Activated naive CD4-positive, alpha-beta T cell treated with anti-CD3 and anti-CD28 coated beads, Interleukin-2, amount 50 U/mL, for 72 hours (primary cell): ENCODE measurements at regions not wholly inside any gene's neighbourhood (a gene's known extent, or its start where the extent isn't known, plus 50 kb on each side); places are given as distances from the start of the nearest gene placed in this dataset.

ENCODE experiments used
- ATAC-seq, 2 donors: fragments of 150-1000 bp; cut with Tn5 transposase; 2 replicates each; pipeline ENCODE4 v1.10.0; 2021; ENCODE audit warnings: mild to moderate bottlenecking in 2 of 2, moderate library complexity in 2 of 2
- DNase-seq, 2 donors: peaks; one replicate each; pipeline ENCODE4 v3.0.0; 2021 to 2022; ENCODE audit warnings: low spot score in 2 of 2
- H3K27ac Mint-ChIP-seq, 2 donors: one replicate each; pipeline ENCODE4 v1.8.0; 2022; ENCODE audit warnings: mild to moderate bottlenecking in 2 of 2, mixed read lengths in 2 of 2
- H3K36me3 Mint-ChIP-seq, 2 donors: one replicate each; pipeline ENCODE4 v1.8.0; 2022; ENCODE audit warnings: mixed read lengths in 2 of 2
- H3K9me3 Mint-ChIP-seq, 2 donors: one replicate each; pipeline ENCODE4 v1.8.0; 2022; ENCODE audit warnings: mixed read lengths in 2 of 2

- H3K36me3 Mint-ChIP-seq, result no peaks in the 10 kb centered on the region
- no peak overlapping the region for H3K27ac Mint-ChIP-seq
- DNase-seq, result no peak
- peaks cover 0 to 9% of the 10 kb centered on the region in 2 donors for H3K9me3 Mint-ChIP-seq
- no peak for ATAC-seq
Measured at GRCh38 chr3:99376926-99377325, 261.5 kb upstream of the COL8A1 start.

- peaks cover 3 to 4% of the 10 kb centered on the region in 2 donors for H3K9me3 Mint-ChIP-seq
- ATAC-seq (no peak), DNase-seq (no peak)
- H3K27ac Mint-ChIP-seq, result no peak overlapping the region
- no peaks in the 10 kb centered on the region for H3K36me3 Mint-ChIP-seq
Measured at GRCh38 chr3:99373846-99374210, 264.6 kb upstream of the COL8A1 start.

- no peaks in the 10 kb centered on the region for H3K36me3 Mint-ChIP-seq
- peaks cover 3 to 4% of the 10 kb centered on the region in 2 donors for H3K9me3 Mint-ChIP-seq
- no peak for ATAC-seq
- H3K27ac Mint-ChIP-seq, result no peak overlapping the region
- DNase-seq, result no peak
Measured at GRCh38 chr3:99373088-99373845, 265.1 kb upstream of the COL8A1 start.

GRCh38 chr3:99366663-99367429, 271.5 kb upstream of the COL8A1 start:
- Mint-ChIP-seq H3K9me3 (peaks cover 3 to 10% of the 10 kb centered on the region in 2 donors), H3K27ac (no peak overlapping the region), H3K36me3 (no peaks in the 10 kb centered on the region)
- no peak for ATAC-seq
- no peak for DNase-seq

GRCh38 chr3:99365979-99366378, 272.4 kb upstream of the COL8A1 start:
- Mint-ChIP-seq H3K36me3 (no peaks in the 10 kb centered on the region), H3K27ac (no peak overlapping the region), H3K9me3 (peaks cover 0 to 7% of the 10 kb centered on the region in 2 donors)
- ATAC-seq, result no peak
- DNase-seq, result no peak

GRCh38 chr3:99365396-99365795, 273.0 kb upstream of the COL8A1 start:
- ATAC-seq, result no peak
- H3K27ac Mint-ChIP-seq, result no peak overlapping the region
- peaks cover 0 to 7% of the 10 kb centered on the region in 2 donors for H3K9me3 Mint-ChIP-seq
- H3K36me3 Mint-ChIP-seq, result no peaks in the 10 kb centered on the region
- no peak for DNase-seq

GRCh38 chr3:99357131-99357530, 281.3 kb upstream of the COL8A1 start:
- ATAC-seq (no peak), DNase-seq (no peak)
- Mint-ChIP-seq H3K36me3 (no peaks in the 10 kb centered on the region), H3K9me3 (peaks cover 4 to 5% of the 10 kb centered on the region in 2 donors), H3K27ac (no peak overlapping the region)

GRCh38 chr3:99356696-99357095, 281.7 kb upstream of the COL8A1 start:
- Mint-ChIP-seq H3K27ac (no peak overlapping the region), H3K9me3 (peaks cover 4 to 5% of the 10 kb centered on the region in 2 donors), H3K36me3 (no peaks in the 10 kb centered on the region)
- ATAC-seq (no peak), DNase-seq (no peak)

GRCh38 chr3:99355465-99355864, 282.9 kb upstream of the COL8A1 start:
- DNase-seq (no peak), ATAC-seq (no peak)
- Mint-ChIP-seq H3K9me3 (peaks cover 4 to 5% of the 10 kb centered on the region in 2 donors), H3K27ac (no peak overlapping the region), H3K36me3 (no peaks in the 10 kb centered on the region)

- Mint-ChIP-seq H3K36me3 (no peaks in the 10 kb centered on the region), H3K9me3 (peaks cover 5 to 11% of the 10 kb centered on the region in 2 donors), H3K27ac (no peak overlapping the region)
- no peak for DNase-seq
- ATAC-seq, result no peak
Measured at GRCh38 chr3:99352811-99353210, 285.6 kb upstream of the COL8A1 start.

GRCh38 chr3:99351122-99351521, 287.3 kb upstream of the COL8A1 start:
- no peak for DNase-seq
- H3K27ac Mint-ChIP-seq, result no peak overlapping the region
- no peaks in the 10 kb centered on the region for H3K36me3 Mint-ChIP-seq
- peaks cover 0 to 6% of the 10 kb centered on the region in 2 donors for H3K9me3 Mint-ChIP-seq
- no peak for ATAC-seq

GRCh38 chr3:99348451-99348850, 289.9 kb upstream of the COL8A1 start:
- ATAC-seq (no peak), DNase-seq (no peak)
- H3K36me3 Mint-ChIP-seq, result no peaks in the 10 kb centered on the region
- H3K9me3 Mint-ChIP-seq, result peaks cover 0 to 6% of the 10 kb centered on the region in 2 donors
- no peak overlapping the region for H3K27ac Mint-ChIP-seq

GRCh38 chr3:99344216-99344615, 294.2 kb upstream of the COL8A1 start:
- Mint-ChIP-seq H3K9me3 (peaks cover 0 to 7% of the 10 kb centered on the region in 2 donors), H3K27ac (no peak overlapping the region), H3K36me3 (no peaks in the 10 kb centered on the region)
- ATAC-seq (no peak), DNase-seq (no peak)

GRCh38 chr3:99342383-99342782, 296.0 kb upstream of the COL8A1 start:
- Mint-ChIP-seq H3K9me3 (peaks cover 0 to 7% of the 10 kb centered on the region in 2 donors), H3K36me3 (no peaks in the 10 kb centered on the region), H3K27ac (no peak overlapping the region)
- no peak for ATAC-seq
- no peak for DNase-seq

- no peaks in the 10 kb centered on the region for H3K36me3 Mint-ChIP-seq
Measured at GRCh38 chr3:99339222-99339621, 299.2 kb upstream of the COL8A1 start.

GRCh38 chr3:99332718-99333117, 305.7 kb upstream of the COL8A1 start:
- no peak for ATAC-seq
- H3K9me3 Mint-ChIP-seq, result peaks cover 0 to 4% of the 10 kb centered on the region in 2 donors
- H3K27ac Mint-ChIP-seq, result no peak overlapping the region
- H3K36me3 Mint-ChIP-seq, result no peaks in the 10 kb centered on the region
- no peak for DNase-seq

More at GRCh38 chr3:99339222-99339621, 299.2 kb upstream of the COL8A1 start:
- Mint-ChIP-seq H3K9me3 (peaks cover 4 to 7% of the 10 kb centered on the region in 2 donors), H3K27ac (no peak overlapping the region)
- no peak for ATAC-seq
- DNase-seq, result no peak

GRCh38 chr3:99332276-99332675, 306.1 kb upstream of the COL8A1 start:
- Mint-ChIP-seq H3K9me3 (peaks cover 0 to 4% of the 10 kb centered on the region in 2 donors), H3K36me3 (no peaks in the 10 kb centered on the region), H3K27ac (no peak overlapping the region)
- no peak for ATAC-seq
- no peak for DNase-seq
